DOHH2 (cell line): ENCODE measurements at regions not wholly inside any gene's neighbourhood (a gene's known extent, or its start where the extent isn't known, plus 50 kb on each side); places are given as distances from the start of the nearest gene placed in this dataset.

Experiments used
- H3F3A ChIP-seq: fragments of 200-600 bp; sonication (generic), shearing (Covaris generic); 2 replicates; pipeline ENCODE4 v1.6.0; 2016; ENCODE audit warnings: antibody characterized with exemption, mild to moderate bottlenecking; ENCODE audit not compliant: control insufficient read depth, insufficient read depth
- H3K27ac ChIP-seq: fragments of 200-600 bp; sonication (generic); 2 replicates; pipeline ENCODE4 v1.5.1; 2014; ENCODE audit warnings: low read depth, mild to moderate bottlenecking, low read length, moderate library complexity
- H3K27me3 ChIP-seq: fragments of 200-600 bp; sonication (generic); 2 replicates; pipeline ENCODE4 v1.6.1; 2014; ENCODE audit warnings: mild to moderate bottlenecking, low read length, mixed read lengths; ENCODE audit not compliant: control insufficient read depth
- H3K36me3 ChIP-seq: fragments of 200-600 bp; sonication (generic); 2 replicates; pipeline ENCODE4 v1.6.1; 2014; ENCODE audit warnings: mild to moderate bottlenecking, low read length, moderate library complexity, mixed read lengths; ENCODE audit not compliant: control insufficient read depth
- H3K4me1 ChIP-seq: fragments of 200-600 bp; sonication (generic); 2 replicates; pipeline ENCODE4 v1.6.1; 2014; ENCODE audit warnings: mild to moderate bottlenecking, low read length, mixed read lengths; ENCODE audit not compliant: control insufficient read depth
- H3K4me2 ChIP-seq: fragments of 200-600 bp; sonication (generic); 2 replicates; pipeline ENCODE4 v1.6.0; 2014; ENCODE audit warnings: mild to moderate bottlenecking, low read length, moderate library complexity
- H3K4me3 ChIP-seq: fragments of 200-600 bp; sonication (generic); 2 replicates; pipeline ENCODE4 v1.5.1; 2014; ENCODE audit warnings: mild to moderate bottlenecking, low read length, mixed read lengths
- H3K79me2 ChIP-seq: fragments of 200-600 bp; sonication (generic); 2 replicates; pipeline ENCODE4 v1.6.1; 2014; ENCODE audit warnings: mild to moderate bottlenecking, low read length, mixed read lengths; ENCODE audit not compliant: control insufficient read depth
- H3K9me2 ChIP-seq: fragments of 200-600 bp; sonication (generic); replicated peaks from 2 replicates; pipeline ENCODE4 v1.6.1; 2014; ENCODE audit warnings: mild to moderate bottlenecking, low read length, mixed read lengths; ENCODE audit not compliant: control insufficient read depth
- H3K9me3 ChIP-seq: fragments of 200-600 bp; sonication (generic); 2 replicates; pipeline ENCODE4 v1.6.1; 2014; ENCODE audit warnings: antibody characterized with exemption, low read length, mixed read lengths; ENCODE audit not compliant: control insufficient read depth, insufficient read depth
- H4K20me1 ChIP-seq: fragments of 200-600 bp; sonication (generic); 2 replicates; pipeline ENCODE4 v1.6.0; 2014; ENCODE audit warnings: low read depth, mild to moderate bottlenecking, antibody characterized with exemption, low read length, moderate library complexity; ENCODE audit not compliant: control insufficient read depth, insufficient read depth
- EZH2phosphoT487 ChIP-seq: fragments of 200-600 bp; sonication (generic); IDR thresholded peaks from 2 replicates; pipeline ENCODE4 v1.6.1; 2017; ENCODE audit warnings: borderline replicate concordance, mild to moderate bottlenecking, antibody characterized with exemption, low read length, moderate library complexity, mixed read lengths
- TF ChIP-seq, protein P1 (sequence below): fragments of 200-600 bp; sonication (generic); IDR thresholded peaks from one replicate; pipeline ENCODE4 v1.5.1; 2014; ENCODE audit warnings: antibody characterized with exemption, mild to moderate bottlenecking, low read depth, low read length; ENCODE audit not compliant: poor library complexity, severe bottlenecking

DNA sequence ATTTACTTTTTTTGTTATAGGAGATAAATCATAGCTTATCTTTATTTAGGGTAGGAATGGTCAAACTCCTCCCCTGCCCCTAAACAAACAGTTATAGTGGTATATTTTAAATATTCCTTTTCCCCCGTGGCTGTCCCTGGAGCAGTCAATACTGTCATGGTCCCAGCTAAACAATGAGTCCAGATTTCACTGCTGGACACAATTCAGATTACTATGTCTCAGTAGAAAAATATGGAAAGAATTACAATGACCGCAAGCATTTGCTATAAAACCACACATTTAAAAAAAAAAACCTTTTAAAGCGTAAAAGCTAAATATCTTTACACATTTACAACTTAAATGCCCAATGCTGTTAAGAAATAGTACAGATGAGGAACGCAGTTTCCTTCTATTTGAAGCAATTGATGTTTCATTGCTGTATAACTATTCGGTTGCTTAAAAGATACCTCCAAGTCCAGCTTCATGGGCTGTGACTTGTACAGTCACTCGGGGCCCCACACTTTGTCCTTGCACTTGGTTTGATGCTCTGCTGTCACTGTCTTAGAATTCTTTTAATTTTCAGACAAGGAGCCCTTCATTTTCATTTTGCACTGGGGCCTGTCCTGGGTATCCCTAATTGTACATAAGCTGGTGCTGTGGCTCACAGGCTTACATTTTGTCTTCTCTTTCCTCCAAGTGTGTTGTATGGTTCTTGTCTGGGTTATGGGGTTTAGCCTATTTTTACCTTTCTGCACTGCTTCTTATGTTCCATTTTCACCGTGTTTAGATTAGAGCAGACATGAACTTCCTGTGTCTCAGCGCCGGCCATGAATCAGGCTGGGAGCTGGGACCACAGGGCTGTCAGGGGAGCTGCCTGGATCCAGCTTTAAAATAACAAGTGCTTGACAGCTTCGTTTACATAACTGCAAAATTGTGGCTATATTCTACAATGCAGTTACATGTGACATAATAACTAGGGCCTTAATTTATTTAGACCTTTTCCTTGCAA, 530.2 kb upstream of the FZD8 start:
- H3K36me3 ChIP-seq: no peaks in the 10 kb centered on the region
- no peaks in the 10 kb centered on the region for H4K20me1 ChIP-seq
- no peaks in the 10 kb centered on the region for H3K27me3 ChIP-seq
- no peaks in the 10 kb centered on the region for H3K4me1 ChIP-seq
- H3K4me2 ChIP-seq: no peak overlapping the region
- no peaks in the 10 kb centered on the region for H3K9me3 ChIP-seq
- H3K79me2 ChIP-seq: no peaks in the 10 kb centered on the region
- no peak overlapping the region for H3K27ac ChIP-seq
- no peaks in the 10 kb centered on the region for H3F3A ChIP-seq
- H3K9me2 ChIP-seq: no peaks in the 10 kb centered on the region
- no peak overlapping the region for H3K4me3 ChIP-seq
- TF ChIP-seq EZH2phosphoT487: no peak
- TF ChIP-seq, protein P1, sequence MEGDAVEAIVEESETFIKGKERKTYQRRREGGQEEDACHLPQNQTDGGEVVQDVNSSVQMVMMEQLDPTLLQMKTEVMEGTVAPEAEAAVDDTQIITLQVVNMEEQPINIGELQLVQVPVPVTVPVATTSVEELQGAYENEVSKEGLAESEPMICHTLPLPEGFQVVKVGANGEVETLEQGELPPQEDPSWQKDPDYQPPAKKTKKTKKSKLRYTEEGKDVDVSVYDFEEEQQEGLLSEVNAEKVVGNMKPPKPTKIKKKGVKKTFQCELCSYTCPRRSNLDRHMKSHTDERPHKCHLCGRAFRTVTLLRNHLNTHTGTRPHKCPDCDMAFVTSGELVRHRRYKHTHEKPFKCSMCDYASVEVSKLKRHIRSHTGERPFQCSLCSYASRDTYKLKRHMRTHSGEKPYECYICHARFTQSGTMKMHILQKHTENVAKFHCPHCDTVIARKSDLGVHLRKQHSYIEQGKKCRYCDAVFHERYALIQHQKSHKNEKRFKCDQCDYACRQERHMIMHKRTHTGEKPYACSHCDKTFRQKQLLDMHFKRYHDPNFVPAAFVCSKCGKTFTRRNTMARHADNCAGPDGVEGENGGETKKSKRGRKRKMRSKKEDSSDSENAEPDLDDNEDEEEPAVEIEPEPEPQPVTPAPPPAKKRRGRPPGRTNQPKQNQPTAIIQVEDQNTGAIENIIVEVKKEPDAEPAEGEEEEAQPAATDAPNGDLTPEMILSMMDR: no peak

DNA sequence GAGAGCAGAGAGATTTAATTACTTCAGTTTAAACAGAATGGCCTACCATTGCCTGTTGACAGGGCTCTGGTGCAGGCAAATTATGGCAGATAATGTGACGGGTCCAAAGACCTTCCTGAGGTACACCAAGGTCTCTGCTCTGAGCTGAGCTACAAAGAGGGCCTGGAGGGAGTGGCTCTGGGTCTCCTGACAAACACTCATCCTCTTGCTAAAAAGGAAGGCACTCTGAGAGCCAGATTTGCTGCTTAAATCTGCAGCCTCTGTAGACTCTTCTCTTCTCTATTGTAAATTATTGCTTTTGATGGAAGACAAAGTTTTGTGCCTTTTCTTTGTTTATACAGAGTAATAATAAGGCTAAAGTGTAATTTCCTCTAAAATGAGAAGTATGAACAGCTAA, 529.5 kb upstream of the FZD8 start:
- Histone ChIP-seq H4K20me1 (no peaks in the 10 kb centered on the region), H3K79me2 (no peaks in the 10 kb centered on the region), H3K4me2 (no peak overlapping the region), H3K9me3 (no peaks in the 10 kb centered on the region), H3K4me1 (no peaks in the 10 kb centered on the region), H3K27ac (no peak overlapping the region), H3K9me2 (no peaks in the 10 kb centered on the region), H3K4me3 (no peak overlapping the region), H3F3A (no peaks in the 10 kb centered on the region), H3K27me3 (no peaks in the 10 kb centered on the region), H3K36me3 (no peaks in the 10 kb centered on the region)
- TF ChIP-seq EZH2phosphoT487: no peak
- TF ChIP-seq, protein P1: no peak

DNA sequence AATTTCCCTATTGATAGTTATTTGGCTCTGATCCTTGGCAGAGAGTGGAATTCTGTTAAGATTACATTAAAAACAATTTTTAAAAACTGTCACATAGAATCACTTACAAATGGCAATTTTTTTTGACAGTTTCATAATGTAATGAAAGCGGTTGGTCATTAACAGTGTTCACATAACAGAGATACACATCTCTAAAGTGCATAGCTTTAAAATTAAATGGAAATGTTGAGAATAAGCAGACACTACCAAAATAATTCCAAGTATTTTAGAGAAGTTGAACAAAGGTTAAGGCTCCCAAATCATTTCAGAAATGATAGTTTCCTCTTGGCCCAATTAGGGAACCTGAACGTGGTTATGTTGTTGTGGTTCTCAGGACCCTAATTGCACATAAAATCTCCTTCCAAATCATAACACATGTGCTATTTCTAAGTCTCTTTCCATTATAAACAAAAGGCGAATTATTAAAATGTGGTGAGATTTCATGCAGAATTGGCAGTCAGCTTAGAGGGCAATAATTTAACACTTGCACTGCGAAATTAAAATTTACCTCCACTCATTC, 528.9 kb upstream of the FZD8 start:
- Histone ChIP-seq H4K20me1 (no peaks in the 10 kb centered on the region), H3K4me1 (no peaks in the 10 kb centered on the region), H3K36me3 (no peaks in the 10 kb centered on the region), H3K27me3 (no peaks in the 10 kb centered on the region), H3F3A (no peaks in the 10 kb centered on the region), H3K9me2 (no peaks in the 10 kb centered on the region), H3K9me3 (no peaks in the 10 kb centered on the region), H3K27ac (no peak overlapping the region), H3K4me2 (no peak overlapping the region), H3K4me3 (no peak overlapping the region), H3K79me2 (no peaks in the 10 kb centered on the region)
- TF ChIP-seq EZH2phosphoT487: no peak
- TF ChIP-seq, protein P1: no peak
